H9 (cell line): ENCODE measurements at regions not wholly inside any gene's neighbourhood (a gene's known extent, or its start where the extent isn't known, plus 50 kb on each side); places are given as distances from the start of the nearest gene placed in this dataset.

ENCODE experiments used
- DNase-seq: peaks from one replicate; pipeline ENCODE4 v3.0.0-alpha.2; 2017
- H2AFZ ChIP-seq: one replicate; pipeline ENCODE4 v1.6.1; 2013; ENCODE audit warnings: mild to moderate bottlenecking, low read length, control low read depth, moderate library complexity
- H2AK5ac ChIP-seq: 2 replicates; pipeline ENCODE4 v1.6.1; 2013; ENCODE audit warnings: low read length, control low read depth, mixed read lengths; ENCODE audit not compliant: insufficient read length
- H2BK120ac ChIP-seq: one replicate; pipeline ENCODE4 v1.6.1; 2013; ENCODE audit warnings: low read depth, mild to moderate bottlenecking, low read length, control low read depth, inconsistent platforms; ENCODE audit not compliant: poor library complexity, severe bottlenecking
- H2BK12ac ChIP-seq: 2 replicates; pipeline ENCODE4 v1.6.1; 2013; ENCODE audit warnings: low read length, control low read depth, mixed read lengths, low read depth; ENCODE audit not compliant: insufficient read length
- H2BK15ac ChIP-seq: 2 replicates; pipeline ENCODE4 v1.6.1; 2013; ENCODE audit warnings: low read depth, low read length, control low read depth
- H2BK20ac ChIP-seq: one replicate; pipeline ENCODE4 v1.6.1; 2013; ENCODE audit warnings: low read depth, mild to moderate bottlenecking, low read length, control low read depth, inconsistent platforms; ENCODE audit not compliant: poor library complexity, severe bottlenecking
- H2BK5ac ChIP-seq: 2 replicates; pipeline ENCODE4 v1.6.1; 2013; ENCODE audit warnings: low read length, control low read depth, mixed read lengths; ENCODE audit not compliant: insufficient read length
- H3K14ac ChIP-seq: 2 replicates; pipeline ENCODE4 v1.6.1; 2013; ENCODE audit warnings: low read length, control low read depth; ENCODE audit not compliant: insufficient read depth
- H3K18ac ChIP-seq: 2 replicates; pipeline ENCODE4 v1.6.1; 2013; ENCODE audit warnings: low read depth, mild to moderate bottlenecking, mixed read lengths, low read length, control low read depth; ENCODE audit not compliant: insufficient read length
- H3K23ac ChIP-seq: 2 replicates; pipeline ENCODE4 v1.6.1; 2013; ENCODE audit warnings: low read length, control low read depth, mixed read lengths, low read depth; ENCODE audit not compliant: insufficient read length
- H3K23me2 ChIP-seq: 2 replicates; pipeline ENCODE4 v1.6.1; 2013; ENCODE audit warnings: low read depth, mild to moderate bottlenecking, mixed read lengths, low read length, control low read depth; ENCODE audit not compliant: insufficient read length, poor library complexity, severe bottlenecking
- H3K27ac ChIP-seq: 2 replicates; pipeline ENCODE4 v1.5.1; 2013; ENCODE audit warnings: low read length, control low read depth, mixed read lengths, low read depth; ENCODE audit not compliant: insufficient read length
- H3K27me3 ChIP-seq: 2 replicates; pipeline ENCODE4 v1.6.1; 2013; ENCODE audit warnings: low read length, control low read depth, inconsistent platforms; ENCODE audit not compliant: insufficient read depth
- H3K4ac ChIP-seq: 2 replicates; pipeline ENCODE4 v1.6.1; 2013; ENCODE audit warnings: low read depth, mild to moderate bottlenecking, control low read depth, inconsistent platforms, low read length, moderate library complexity
- H3K4me1 ChIP-seq: 2 replicates; pipeline ENCODE4 v1.6.1; 2013; ENCODE audit warnings: low read length, control low read depth, inconsistent platforms; ENCODE audit not compliant: insufficient read depth
- H3K4me2 ChIP-seq: 2 replicates; pipeline ENCODE4 v1.6.1; 2013; ENCODE audit warnings: low read length, control low read depth, mixed read lengths; ENCODE audit not compliant: insufficient read length, insufficient read depth
- H3K56ac ChIP-seq: 2 replicates; pipeline ENCODE4 v1.6.1; 2013; ENCODE audit warnings: low read depth, mild to moderate bottlenecking, mixed read lengths, low read length, control low read depth; ENCODE audit not compliant: insufficient read length
- H3K79me1 ChIP-seq: 2 replicates; pipeline ENCODE4 v1.6.1; 2013; ENCODE audit warnings: low read depth, mild to moderate bottlenecking, moderate library complexity, low read length, control low read depth, inconsistent platforms; ENCODE audit not compliant: insufficient read depth, poor library complexity, severe bottlenecking
- H3K79me2 ChIP-seq: 2 replicates; pipeline ENCODE4 v1.6.1; 2013; ENCODE audit warnings: low read length, control low read depth, inconsistent platforms; ENCODE audit not compliant: insufficient read depth
- H3K9ac ChIP-seq: 2 replicates; pipeline ENCODE4 v1.6.1; 2013; ENCODE audit warnings: low read length, control low read depth, mixed read lengths; ENCODE audit not compliant: insufficient read length; ENCODE audit errors: extremely low read depth
- H3K9me3 ChIP-seq: one replicate; pipeline ENCODE4 v1.6.1; 2013; ENCODE audit warnings: low read depth, low read length, inconsistent platforms; ENCODE audit not compliant: control insufficient read depth
- H3T11ph ChIP-seq: one replicate; pipeline ENCODE4 v1.6.1; 2013; ENCODE audit warnings: mild to moderate bottlenecking, low read length, control low read depth, inconsistent platforms
- H4K20me1 ChIP-seq: one replicate; pipeline ENCODE4 v1.6.1; 2013; ENCODE audit not compliant: control insufficient read depth, insufficient read length, insufficient read depth
- H4K5ac ChIP-seq: 2 replicates; pipeline ENCODE4 v1.6.1; 2013; ENCODE audit warnings: low read depth, mild to moderate bottlenecking, mixed read lengths, low read length, control low read depth; ENCODE audit not compliant: insufficient read length
- H4K8ac ChIP-seq: replicated peaks from 2 replicates; pipeline ENCODE4 v1.6.1; 2013; ENCODE audit warnings: low read length, control low read depth, mixed read lengths, low read depth; ENCODE audit not compliant: insufficient read length
- H4K91ac ChIP-seq: 2 replicates; pipeline ENCODE4 v1.6.1; 2013; ENCODE audit warnings: low read depth, mild to moderate bottlenecking, moderate library complexity, mixed read lengths, low read length, control low read depth; ENCODE audit not compliant: insufficient read length
- H3K27ac Mint-ChIP-seq, 3 experiments: 2 replicates in 2 of 3; 3 replicates in 1 of 3; pipeline ENCODE4 v1.8.0; 2020 to 2021; ENCODE audit warnings: mixed read lengths in 3 of 3, mild to moderate bottlenecking in 1 of 3, moderate library complexity in 1 of 3
- H3K27me3 Mint-ChIP-seq: 2 replicates; pipeline ENCODE4 v1.8.0; 2021; ENCODE audit warnings: low read depth, mild to moderate bottlenecking, moderate library complexity, mixed read lengths
- H3K36me3 Mint-ChIP-seq, 3 experiments: 2 replicates in 2 of 3; 3 replicates in 1 of 3; pipeline ENCODE4 v1.8.0; 2020 to 2021; ENCODE audit warnings: low read depth in 3 of 3, mixed read lengths in 3 of 3; ENCODE audit not compliant: insufficient read depth in 1 of 3
- H3K4me1 Mint-ChIP-seq, 2 experiments: 2 replicates each; pipeline ENCODE4 v1.8.0; 2020; ENCODE audit warnings: mixed read lengths in 2 of 2
- H3K4me3 Mint-ChIP-seq, 2 experiments: 2 replicates in 1 of 2; 3 replicates in 1 of 2; pipeline ENCODE4 v1.8.0; 2020 to 2021; ENCODE audit warnings: mild to moderate bottlenecking in 2 of 2, mixed read lengths in 2 of 2, moderate library complexity in 1 of 2
- H3K9me3 Mint-ChIP-seq, 2 experiments: 2 replicates in 1 of 2; 3 replicates in 1 of 2; pipeline ENCODE4 v1.8.0; 2020; ENCODE audit warnings: mild to moderate bottlenecking in 2 of 2, mixed read lengths in 2 of 2, moderate library complexity in 1 of 2
- WGBS: extraction: QIAGEN DNeasy Blood & Tissue Kit; methylation state at CpG from one replicate; pipeline ENCODE4 v1.1.7; 2013; ENCODE audit warnings: missing lambda C conversion rate, low lambda C conversion rate, mixed read lengths; ENCODE audit not compliant: insufficient read length; ENCODE audit errors: extremely low coverage; 5-methylcytosine and 5-hydroxymethylcytosine counted together
- TF ChIP-seq, protein P1 (sequence below): fragments of 200-600 bp; sonication (generic); conservative IDR thresholded peaks from 3 replicates; pipeline ENCODE4 v1.8.0; 2021; ENCODE audit warnings: antibody characterized with exemption, mild to moderate bottlenecking

DNA sequence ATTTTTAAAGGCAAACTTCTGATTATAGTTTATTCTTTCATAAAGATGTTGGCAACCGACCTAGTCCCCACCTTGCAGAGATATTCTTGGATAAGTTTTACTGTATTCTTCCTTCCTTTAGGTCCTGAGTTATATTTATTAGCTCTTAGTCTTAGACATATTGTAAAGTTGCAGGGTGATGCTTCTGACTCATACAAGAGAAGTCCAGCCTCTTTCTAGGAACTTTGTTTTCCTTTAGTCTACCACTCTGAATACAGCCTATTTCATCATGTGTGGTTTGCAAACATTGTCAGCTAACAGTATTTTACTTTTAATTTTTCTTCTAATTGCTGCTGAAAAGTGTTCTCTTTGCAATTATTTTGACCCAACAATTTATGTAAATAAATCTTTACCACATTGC, 686.7 kb downstream of the COL12A1 start:
- no peak overlapping the region for H3K4me2 ChIP-seq
- H3K56ac ChIP-seq, result no peak overlapping the region
- H3K14ac ChIP-seq, result no peak overlapping the region
- DNase-seq, result no peak
- H2BK12ac ChIP-seq, result no peak overlapping the region
- TF ChIP-seq, protein P1, sequence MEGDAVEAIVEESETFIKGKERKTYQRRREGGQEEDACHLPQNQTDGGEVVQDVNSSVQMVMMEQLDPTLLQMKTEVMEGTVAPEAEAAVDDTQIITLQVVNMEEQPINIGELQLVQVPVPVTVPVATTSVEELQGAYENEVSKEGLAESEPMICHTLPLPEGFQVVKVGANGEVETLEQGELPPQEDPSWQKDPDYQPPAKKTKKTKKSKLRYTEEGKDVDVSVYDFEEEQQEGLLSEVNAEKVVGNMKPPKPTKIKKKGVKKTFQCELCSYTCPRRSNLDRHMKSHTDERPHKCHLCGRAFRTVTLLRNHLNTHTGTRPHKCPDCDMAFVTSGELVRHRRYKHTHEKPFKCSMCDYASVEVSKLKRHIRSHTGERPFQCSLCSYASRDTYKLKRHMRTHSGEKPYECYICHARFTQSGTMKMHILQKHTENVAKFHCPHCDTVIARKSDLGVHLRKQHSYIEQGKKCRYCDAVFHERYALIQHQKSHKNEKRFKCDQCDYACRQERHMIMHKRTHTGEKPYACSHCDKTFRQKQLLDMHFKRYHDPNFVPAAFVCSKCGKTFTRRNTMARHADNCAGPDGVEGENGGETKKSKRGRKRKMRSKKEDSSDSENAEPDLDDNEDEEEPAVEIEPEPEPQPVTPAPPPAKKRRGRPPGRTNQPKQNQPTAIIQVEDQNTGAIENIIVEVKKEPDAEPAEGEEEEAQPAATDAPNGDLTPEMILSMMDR, result no peak
- no peaks in the 10 kb centered on the region for H3K4me1 ChIP-seq
- H3K23me2 ChIP-seq, result no peaks in the 10 kb centered on the region
- H3K36me3 Mint-ChIP-seq, result no peaks in the 10 kb centered on the region
- no peak overlapping the region for H4K8ac ChIP-seq
- no peaks in the 10 kb centered on the region for H3K27me3 Mint-ChIP-seq
- no peaks in the 10 kb centered on the region for H3K27me3 ChIP-seq
- H3K4me3 Mint-ChIP-seq, result no peak overlapping the region
- no peaks in the 10 kb centered on the region for H4K20me1 ChIP-seq
- H2BK15ac ChIP-seq, result no peak overlapping the region
- no peak overlapping the region for H2BK120ac ChIP-seq
- no peak overlapping the region for H2AFZ ChIP-seq
- H2BK20ac ChIP-seq, result no peak overlapping the region
- H3K23ac ChIP-seq, result no peak overlapping the region
- no peak overlapping the region for H3T11ph ChIP-seq
- H3K9me3 Mint-ChIP-seq, result peaks cover 5% of the 10 kb centered on the region in 2 experiments; a peak in 4 of 5 replicates
- no peaks in the 10 kb centered on the region for H3K79me2 ChIP-seq
- H3K79me1 ChIP-seq, result no peaks in the 10 kb centered on the region
- no peaks in the 10 kb centered on the region for H3K4me1 Mint-ChIP-seq
- no CpG with 5 or more reads among the region's 1 CpG for WGBS
- no peak overlapping the region for H4K91ac ChIP-seq
- no peak overlapping the region for H3K18ac ChIP-seq
- H2BK5ac ChIP-seq, result no peak overlapping the region
- H4K5ac ChIP-seq, result no peak overlapping the region
- H3K27ac Mint-ChIP-seq, result no peak overlapping the region
- no peak overlapping the region for H3K9ac ChIP-seq
- no peak overlapping the region for H3K27ac ChIP-seq
- H3K4ac ChIP-seq, result no peak overlapping the region
- no peak overlapping the region for H2AK5ac ChIP-seq
- no peaks in the 10 kb centered on the region for H3K9me3 ChIP-seq
